Neural cell (in vitro differentiated cells): ENCODE measurements at regions not wholly inside any gene's neighbourhood (a gene's known extent, or its start where the extent isn't known, plus 50 kb on each side); places are given as distances from the start of the nearest gene placed in this dataset.

ENCODE experiments used
- H2AFZ ChIP-seq: fragments of 200-600, 300-800 bp; sonication (generic), shearing (Covaris generic); 2 replicates; pipeline ENCODE4 v1.6.0; 2014; ENCODE audit warnings: low read depth, mild to moderate bottlenecking, antibody characterized with exemption, low read length, moderate library complexity
- H3F3A ChIP-seq: fragments of 200-600 bp; shearing (Covaris generic); 2 replicates; pipeline ENCODE4 v1.6.1; 2016; ENCODE audit warnings: mild to moderate bottlenecking, moderate library complexity, mixed read lengths, antibody characterized with exemption, low read length; ENCODE audit not compliant: insufficient read depth, poor library complexity, severe bottlenecking
- H3K27ac ChIP-seq: fragments of 200-600, 300-800 bp; sonication (generic), shearing (Covaris generic); 2 replicates; pipeline ENCODE4 v1.5.1; 2014; ENCODE audit warnings: mild to moderate bottlenecking, low read length, moderate library complexity
- H3K27me3 ChIP-seq: fragments of 300-800, 200-600 bp; sonication (generic), shearing (Covaris generic); 2 replicates; pipeline ENCODE4 v1.6.0; 2014; ENCODE audit warnings: mild to moderate bottlenecking, low read depth, low read length, moderate library complexity; ENCODE audit not compliant: insufficient read depth
- H3K36me3 ChIP-seq: fragments of 300-800, 200-600 bp; sonication (generic), shearing (Covaris generic); 2 replicates; pipeline ENCODE4 v1.5.1; 2014; ENCODE audit warnings: mild to moderate bottlenecking, antibody characterized with exemption, low read length, moderate library complexity; ENCODE audit not compliant: insufficient read depth
- H3K4me2 ChIP-seq: fragments of 300-800, 200-600 bp; sonication (generic), shearing (Covaris generic); 2 replicates; pipeline ENCODE4 v1.6.0; 2014; ENCODE audit warnings: mild to moderate bottlenecking, low read length
- H3K4me3 ChIP-seq: fragments of 300-800, 200-600 bp; sonication (generic), shearing (Covaris generic); 2 replicates; pipeline ENCODE4 v1.5.1; 2014; ENCODE audit warnings: mild to moderate bottlenecking, low read length, moderate library complexity
- H3K79me2 ChIP-seq: fragments of 200-600 bp; shearing (Covaris generic); replicated peaks from 2 replicates; pipeline ENCODE4 v1.6.0; 2014; ENCODE audit warnings: mild to moderate bottlenecking, low read length, moderate library complexity; ENCODE audit not compliant: insufficient read depth
- H3K9ac ChIP-seq: fragments of 300-800, 200-600 bp; sonication (generic), shearing (Covaris generic); 2 replicates; pipeline ENCODE4 v1.6.1; 2016; ENCODE audit warnings: mild to moderate bottlenecking, low read length, mixed read lengths
- H3K9me2 ChIP-seq: fragments of 200-600 bp; shearing (Covaris generic); 2 replicates; pipeline ENCODE4 v1.6.1; 2016; ENCODE audit warnings: mild to moderate bottlenecking, low read length, mixed read lengths; ENCODE audit not compliant: insufficient read depth
- H3K9me3 ChIP-seq: fragments of 200-600, 300-800 bp; sonication (generic), shearing (Covaris generic); 2 replicates; pipeline ENCODE4 v1.6.1; 2016; ENCODE audit warnings: mild to moderate bottlenecking, mixed run types, low read length, moderate library complexity, mixed read lengths
- H4K20me1 ChIP-seq: fragments of 200-600 bp; shearing (Covaris generic); 2 replicates; pipeline ENCODE4 v1.6.1; 2016; ENCODE audit warnings: mild to moderate bottlenecking, mixed run types; ENCODE audit not compliant: insufficient read depth
- EP300 ChIP-seq: fragments of 450-650 bp; conservative IDR thresholded peaks from 2 replicates; pipeline ENCODE4 v1.6.1; 2014; ENCODE audit warnings: antibody characterized with exemption, mild to moderate bottlenecking, moderate library complexity; ENCODE audit not compliant: poor library complexity, severe bottlenecking
- EZH2 ChIP-seq: fragments of 200-600, 300-800 bp; shearing (Covaris generic), sonication (generic); IDR thresholded peaks from 2 replicates; pipeline ENCODE4 v1.6.1; 2014; ENCODE audit warnings: antibody characterized with exemption, low read length, borderline replicate concordance, mild to moderate bottlenecking; ENCODE audit not compliant: insufficient read depth, poor library complexity, severe bottlenecking
- MXI1 ChIP-seq: fragments of 450-650 bp; conservative IDR thresholded peaks from 2 replicates; pipeline ENCODE4 v1.6.1; 2014; ENCODE audit warnings: antibody characterized with exemption, mild to moderate bottlenecking; ENCODE audit not compliant: poor library complexity, severe bottlenecking
- POLR2AphosphoS5 ChIP-seq: IDR thresholded peaks from 2 replicates; pipeline ENCODE4 v1.6.1; 2012
- RAD21 ChIP-seq: fragments of 450-650 bp; conservative IDR thresholded peaks from 2 replicates; pipeline ENCODE4 v1.6.1; 2014; ENCODE audit warnings: antibody characterized with exemption, mild to moderate bottlenecking, moderate library complexity
- SMC3 ChIP-seq: fragments of 450-650 bp; conservative IDR thresholded peaks from 2 replicates; pipeline ENCODE4 v1.6.1; 2014; ENCODE audit warnings: antibody characterized with exemption, mild to moderate bottlenecking, moderate library complexity; ENCODE audit not compliant: poor library complexity
- TAF1 ChIP-seq: IDR thresholded peaks from 2 replicates; pipeline ENCODE4 v1.6.1; 2012; ENCODE audit warnings: low read depth
- TF ChIP-seq, protein P1 (sequence below): fragments of 450-650 bp; IDR thresholded peaks from 2 replicates; pipeline ENCODE4 v1.5.1; 2014; ENCODE audit warnings: antibody characterized with exemption, mild to moderate bottlenecking, moderate library complexity; ENCODE audit not compliant: poor library complexity, severe bottlenecking
- TF ChIP-seq, protein P2 (sequence below): IDR thresholded peaks from 2 replicates; pipeline ENCODE4 v1.6.1; 2012; ENCODE audit warnings: borderline replicate concordance

DNA sequence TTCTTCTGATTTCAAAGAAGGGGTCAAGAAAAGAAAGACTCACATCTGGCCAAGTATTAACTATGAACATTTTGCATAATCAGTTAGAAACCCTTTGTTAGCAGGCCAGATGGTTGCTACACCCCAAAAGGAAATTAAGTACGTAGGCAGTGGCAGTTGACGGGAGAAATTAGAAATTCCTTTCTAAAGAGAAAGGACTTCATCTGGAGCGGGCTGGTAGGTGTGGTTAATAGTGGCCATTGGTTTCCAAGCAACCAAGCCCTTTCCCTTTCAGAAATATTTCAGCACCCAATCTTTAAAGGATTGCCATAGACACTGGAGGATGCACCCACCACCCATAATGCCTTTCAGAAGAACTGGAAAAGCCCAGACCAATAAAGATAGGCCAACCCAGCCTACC, 235.7 kb upstream of the LDB2 start:
- Histone ChIP-seq H4K20me1 (no peaks in the 10 kb centered on the region), H3K4me3 (no peak overlapping the region), H3K4me2 (no peak overlapping the region), H3F3A (no peaks in the 10 kb centered on the region), H3K9ac (no peak overlapping the region), H3K9me3 (no peaks in the 10 kb centered on the region), H3K36me3 (no peaks in the 10 kb centered on the region), H3K79me2 (no peaks in the 10 kb centered on the region), H2AFZ (no peak overlapping the region), H3K27me3 (no peaks in the 10 kb centered on the region), H3K9me2 (no peaks in the 10 kb centered on the region), H3K27ac (no peak overlapping the region)
- TF ChIP-seq, protein P1, sequence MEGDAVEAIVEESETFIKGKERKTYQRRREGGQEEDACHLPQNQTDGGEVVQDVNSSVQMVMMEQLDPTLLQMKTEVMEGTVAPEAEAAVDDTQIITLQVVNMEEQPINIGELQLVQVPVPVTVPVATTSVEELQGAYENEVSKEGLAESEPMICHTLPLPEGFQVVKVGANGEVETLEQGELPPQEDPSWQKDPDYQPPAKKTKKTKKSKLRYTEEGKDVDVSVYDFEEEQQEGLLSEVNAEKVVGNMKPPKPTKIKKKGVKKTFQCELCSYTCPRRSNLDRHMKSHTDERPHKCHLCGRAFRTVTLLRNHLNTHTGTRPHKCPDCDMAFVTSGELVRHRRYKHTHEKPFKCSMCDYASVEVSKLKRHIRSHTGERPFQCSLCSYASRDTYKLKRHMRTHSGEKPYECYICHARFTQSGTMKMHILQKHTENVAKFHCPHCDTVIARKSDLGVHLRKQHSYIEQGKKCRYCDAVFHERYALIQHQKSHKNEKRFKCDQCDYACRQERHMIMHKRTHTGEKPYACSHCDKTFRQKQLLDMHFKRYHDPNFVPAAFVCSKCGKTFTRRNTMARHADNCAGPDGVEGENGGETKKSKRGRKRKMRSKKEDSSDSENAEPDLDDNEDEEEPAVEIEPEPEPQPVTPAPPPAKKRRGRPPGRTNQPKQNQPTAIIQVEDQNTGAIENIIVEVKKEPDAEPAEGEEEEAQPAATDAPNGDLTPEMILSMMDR = no peak
- no peak for TF ChIP-seq SMC3
- TF ChIP-seq EZH2 = no peak
- TF ChIP-seq, protein P2, sequence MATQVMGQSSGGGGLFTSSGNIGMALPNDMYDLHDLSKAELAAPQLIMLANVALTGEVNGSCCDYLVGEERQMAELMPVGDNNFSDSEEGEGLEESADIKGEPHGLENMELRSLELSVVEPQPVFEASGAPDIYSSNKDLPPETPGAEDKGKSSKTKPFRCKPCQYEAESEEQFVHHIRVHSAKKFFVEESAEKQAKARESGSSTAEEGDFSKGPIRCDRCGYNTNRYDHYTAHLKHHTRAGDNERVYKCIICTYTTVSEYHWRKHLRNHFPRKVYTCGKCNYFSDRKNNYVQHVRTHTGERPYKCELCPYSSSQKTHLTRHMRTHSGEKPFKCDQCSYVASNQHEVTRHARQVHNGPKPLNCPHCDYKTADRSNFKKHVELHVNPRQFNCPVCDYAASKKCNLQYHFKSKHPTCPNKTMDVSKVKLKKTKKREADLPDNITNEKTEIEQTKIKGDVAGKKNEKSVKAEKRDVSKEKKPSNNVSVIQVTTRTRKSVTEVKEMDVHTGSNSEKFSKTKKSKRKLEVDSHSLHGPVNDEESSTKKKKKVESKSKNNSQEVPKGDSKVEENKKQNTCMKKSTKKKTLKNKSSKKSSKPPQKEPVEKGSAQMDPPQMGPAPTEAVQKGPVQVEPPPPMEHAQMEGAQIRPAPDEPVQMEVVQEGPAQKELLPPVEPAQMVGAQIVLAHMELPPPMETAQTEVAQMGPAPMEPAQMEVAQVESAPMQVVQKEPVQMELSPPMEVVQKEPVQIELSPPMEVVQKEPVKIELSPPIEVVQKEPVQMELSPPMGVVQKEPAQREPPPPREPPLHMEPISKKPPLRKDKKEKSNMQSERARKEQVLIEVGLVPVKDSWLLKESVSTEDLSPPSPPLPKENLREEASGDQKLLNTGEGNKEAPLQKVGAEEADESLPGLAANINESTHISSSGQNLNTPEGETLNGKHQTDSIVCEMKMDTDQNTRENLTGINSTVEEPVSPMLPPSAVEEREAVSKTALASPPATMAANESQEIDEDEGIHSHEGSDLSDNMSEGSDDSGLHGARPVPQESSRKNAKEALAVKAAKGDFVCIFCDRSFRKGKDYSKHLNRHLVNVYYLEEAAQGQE = no peak
- no peak for TF ChIP-seq POLR2AphosphoS5
- no peak for TF ChIP-seq MXI1
- TF ChIP-seq TAF1 = no peak
- TF ChIP-seq RAD21 = no peak
- TF ChIP-seq EP300 = no peak

DNA sequence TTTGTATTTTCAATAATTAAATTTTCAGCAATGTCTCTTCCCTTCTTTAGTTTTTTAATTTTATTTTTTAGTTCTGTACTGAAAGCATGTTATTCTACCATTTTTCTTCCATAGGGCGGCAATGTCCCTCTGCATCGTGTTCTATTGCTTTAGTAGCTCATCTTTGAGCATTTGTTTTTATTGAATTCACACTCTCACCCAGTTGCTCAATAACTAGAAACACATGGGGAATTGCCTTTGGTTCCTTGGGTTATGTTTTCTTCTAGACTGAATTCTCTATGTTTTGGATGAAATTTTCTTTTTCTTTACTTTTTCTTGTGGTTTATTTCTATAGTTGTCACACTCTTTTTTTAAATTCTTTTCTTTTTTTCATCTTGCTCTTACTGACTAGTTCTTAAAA, 233.8 kb upstream of the LDB2 start:
- Histone ChIP-seq H3K79me2 (no peaks in the 10 kb centered on the region), H3K36me3 (no peaks in the 10 kb centered on the region), H3K4me2 (no peak overlapping the region), H3K9ac (no peak overlapping the region), H3K27me3 (no peaks in the 10 kb centered on the region), H3F3A (no peaks in the 10 kb centered on the region), H3K4me3 (no peak overlapping the region), H3K9me3 (no peaks in the 10 kb centered on the region), H3K9me2 (no peaks in the 10 kb centered on the region), H2AFZ (no peak overlapping the region), H3K27ac (no peak overlapping the region), H4K20me1 (no peaks in the 10 kb centered on the region)
- TF ChIP-seq, protein P2 = no peak
- TF ChIP-seq EP300 = no peak
